ENCODE measurements at regions not wholly inside any gene's neighbourhood (a gene's known extent, or its start where the extent isn't known, plus 50 kb on each side); places are given as distances from the start of the nearest gene placed in this dataset.

DNA sequence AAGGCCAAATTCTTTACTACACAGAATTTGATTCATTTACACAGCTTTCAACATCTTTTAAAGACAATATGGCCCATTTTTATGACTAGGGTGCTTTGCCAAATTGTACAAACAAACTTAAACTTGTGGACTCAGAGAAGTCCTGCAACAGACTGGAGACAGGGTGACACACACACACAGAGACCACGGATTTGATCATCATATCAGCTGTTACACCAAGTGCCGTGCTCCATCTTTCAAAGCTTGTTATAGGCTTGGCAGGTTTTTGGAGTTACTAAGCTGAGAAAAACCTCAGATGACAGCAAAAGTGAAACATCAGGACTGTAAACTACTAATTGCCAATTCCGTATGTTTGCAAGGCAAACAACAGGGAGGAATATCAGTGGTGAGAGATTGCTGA lies 811.7 kb downstream of the GALC start:
- Histone ChIP-seq H3K9ac (ENCODE audit: extremely low read depth, low read length, poor library complexity, severe bottlenecking) (no peak overlapping the region), H3K4me1 (ENCODE audit: control insufficient read depth, insufficient read depth, low read length) (no peaks in the 10 kb centered on the region), H3K27me3 (ENCODE audit: control insufficient read depth, insufficient read depth, low read length, poor library complexity, severe bottlenecking) (no peaks in the 10 kb centered on the region), H3K27ac (ENCODE audit: low read depth, low read length) (no peak overlapping the region), H3K9me3 (ENCODE audit: control insufficient read depth, low read length) (peaks cover 11% of the 10 kb centered on the region), H3K36me3 (ENCODE audit: control insufficient read depth, insufficient read depth, low read length) (no peaks in the 10 kb centered on the region), H3K4me3 (ENCODE audit: low read length) (no peak overlapping the region)
- no peak overlapping the region for H3K27ac Mint-ChIP-seq
- H3K27me3 Mint-ChIP-seq (ENCODE audit: insufficient read depth) = no peaks in the 10 kb centered on the region
- H3K4me3 Mint-ChIP-seq = no peak overlapping the region
- peaks cover 10% of the 10 kb centered on the region for H3K4me1 Mint-ChIP-seq
- 85 to 93% methylated on average over 3 of the region's 3 CpGs for WGBS, 2 experiments (ENCODE audit: insufficient coverage in 1 of 2, insufficient read length in 1 of 2)
- no peak for TF ChIP-seq CTCF (conservative IDR thresholded peaks at IDR 0.05)
- H3K9me3 Mint-ChIP-seq = peaks cover 12% of the 10 kb centered on the region
- H3K36me3 Mint-ChIP-seq (ENCODE audit: low read depth) = peaks cover 12% of the 10 kb centered on the region
- DNase-seq = no peak

GRCh38 chr14:87179936-87180335 lies 813.0 kb downstream of the GALC start:
- Mint-ChIP-seq H3K27me3 (ENCODE audit: insufficient read depth) (no peaks in the 10 kb centered on the region), H3K9me3 (peaks cover 12% of the 10 kb centered on the region), H3K27ac (no peak overlapping the region), H3K36me3 (ENCODE audit: low read depth) (peaks cover 12% of the 10 kb centered on the region), H3K4me3 (no peak overlapping the region), H3K4me1 (peaks cover 3% of the 10 kb centered on the region)
- Histone ChIP-seq H3K27ac (ENCODE audit: low read depth, low read length) (no peak overlapping the region), H3K27me3 (ENCODE audit: control insufficient read depth, insufficient read depth, low read length, poor library complexity, severe bottlenecking) (no peaks in the 10 kb centered on the region), H3K9me3 (ENCODE audit: control insufficient read depth, low read length) (peaks cover 11% of the 10 kb centered on the region), H3K9ac (ENCODE audit: extremely low read depth, low read length, poor library complexity, severe bottlenecking) (no peak overlapping the region), H3K4me3 (ENCODE audit: low read length) (no peak overlapping the region), H3K36me3 (ENCODE audit: control insufficient read depth, insufficient read depth, low read length) (no peaks in the 10 kb centered on the region), H3K4me1 (ENCODE audit: control insufficient read depth, insufficient read depth, low read length) (no peaks in the 10 kb centered on the region)
- WGBS, 2 experiments (ENCODE audit: insufficient coverage in 1 of 2, insufficient read length in 1 of 2) = 87 to 95% methylated on average over 3 to 6 of the region's 6 CpGs
- no peak for DNase-seq
- TF ChIP-seq CTCF (conservative IDR thresholded peaks at IDR 0.05) = no peak

GRCh38 chr14:87178277-87178676 lies 814.7 kb downstream of the GALC start:
- Histone ChIP-seq H3K27ac (ENCODE audit: low read depth, low read length) (no peak overlapping the region), H3K36me3 (ENCODE audit: control insufficient read depth, insufficient read depth, low read length) (no peaks in the 10 kb centered on the region), H3K27me3 (ENCODE audit: control insufficient read depth, insufficient read depth, low read length, poor library complexity, severe bottlenecking) (no peaks in the 10 kb centered on the region), H3K4me1 (ENCODE audit: control insufficient read depth, insufficient read depth, low read length) (no peaks in the 10 kb centered on the region), H3K9me3 (ENCODE audit: control insufficient read depth, low read length) (peaks cover 11% of the 10 kb centered on the region), H3K9ac (ENCODE audit: extremely low read depth, low read length, poor library complexity, severe bottlenecking) (no peak overlapping the region), H3K4me3 (ENCODE audit: low read length) (no peak overlapping the region)
- H3K4me1 Mint-ChIP-seq = peaks cover 3% of the 10 kb centered on the region
- no peak overlapping the region for H3K4me3 Mint-ChIP-seq
- H3K9me3 Mint-ChIP-seq = peaks cover 12% of the 10 kb centered on the region
- no peak for TF ChIP-seq CTCF (conservative IDR thresholded peaks at IDR 0.05)
- DNase-seq = no peak
- no peaks in the 10 kb centered on the region for H3K27me3 Mint-ChIP-seq (ENCODE audit: insufficient read depth)
- H3K27ac Mint-ChIP-seq = no peak overlapping the region
- peaks cover 12% of the 10 kb centered on the region for H3K36me3 Mint-ChIP-seq (ENCODE audit: low read depth)
- WGBS, 2 experiments (ENCODE audit: insufficient coverage in 1 of 2, insufficient read length in 1 of 2) = 93% methylated on average over 1 of the region's 1 CpG; no CpG with 5 or more reads in 1 of the 2 experiments

All from endodermal cell (in vitro differentiated cells).